AG10803 (cell line): ENCODE measurements at regions not wholly inside any gene's neighbourhood (a gene's known extent, or its start where the extent isn't known, plus 50 kb on each side); places are given as distances from the start of the nearest gene placed in this dataset.

ENCODE experiments used
- DNase-seq: peaks from one replicate; pipeline ENCODE4 v3.0.0; 2010; ENCODE audit warnings: low read depth
- H3K4me3 ChIP-seq: 2 replicates; pipeline ENCODE4 v1.5.1; 2011; ENCODE audit warnings: mild to moderate bottlenecking, low read length, control low read depth
- TF ChIP-seq, protein P1 (sequence below): conservative IDR thresholded peaks from 2 replicates; pipeline ENCODE4 v1.5.1; 2011; ENCODE audit warnings: mild to moderate bottlenecking, low read length, control low read depth, inconsistent platforms

DNA sequence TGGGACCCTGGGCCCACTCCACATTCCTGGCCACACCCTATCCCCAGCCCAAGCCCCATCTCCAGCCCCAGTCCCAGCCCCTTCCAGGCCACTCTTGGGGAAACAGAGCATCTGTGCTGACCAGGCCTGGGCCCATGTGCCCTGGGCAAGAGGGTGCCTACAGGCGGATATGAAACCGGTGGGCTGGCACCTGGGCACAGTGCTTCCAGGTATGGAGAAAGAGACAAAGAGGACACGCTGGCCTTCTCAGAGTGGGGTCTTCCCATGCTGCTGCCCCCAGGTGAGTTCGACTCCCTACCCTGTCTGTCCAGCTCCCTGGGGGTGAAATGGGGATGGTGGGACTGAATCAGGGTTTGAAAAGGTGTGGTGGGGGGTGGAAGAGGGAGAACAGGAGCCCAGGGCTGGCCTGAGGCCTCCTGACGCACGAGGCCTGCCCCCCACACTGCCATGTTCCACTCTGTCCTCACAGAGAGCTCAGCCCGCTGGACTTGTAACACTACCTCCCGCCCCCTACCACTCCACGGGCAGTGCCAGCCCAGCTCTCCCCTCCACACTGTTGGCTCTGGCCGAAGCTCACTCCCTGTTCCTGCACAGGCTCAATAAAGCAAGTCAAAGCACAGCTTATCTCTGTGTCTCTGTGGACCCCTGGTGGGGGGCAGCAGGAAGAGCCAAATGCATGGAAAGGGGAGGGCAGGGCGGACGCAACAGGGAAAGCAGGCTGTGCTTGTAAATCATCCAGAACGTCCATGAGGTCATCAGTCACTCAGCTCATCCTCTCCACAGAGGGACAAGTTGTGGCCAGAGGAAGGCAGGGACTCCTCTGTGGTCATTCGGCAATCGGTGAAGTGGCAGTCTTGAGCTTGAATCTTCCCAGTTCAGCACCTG lies 71.1 kb upstream of the TMEM97 start:
- TF ChIP-seq, protein P1, sequence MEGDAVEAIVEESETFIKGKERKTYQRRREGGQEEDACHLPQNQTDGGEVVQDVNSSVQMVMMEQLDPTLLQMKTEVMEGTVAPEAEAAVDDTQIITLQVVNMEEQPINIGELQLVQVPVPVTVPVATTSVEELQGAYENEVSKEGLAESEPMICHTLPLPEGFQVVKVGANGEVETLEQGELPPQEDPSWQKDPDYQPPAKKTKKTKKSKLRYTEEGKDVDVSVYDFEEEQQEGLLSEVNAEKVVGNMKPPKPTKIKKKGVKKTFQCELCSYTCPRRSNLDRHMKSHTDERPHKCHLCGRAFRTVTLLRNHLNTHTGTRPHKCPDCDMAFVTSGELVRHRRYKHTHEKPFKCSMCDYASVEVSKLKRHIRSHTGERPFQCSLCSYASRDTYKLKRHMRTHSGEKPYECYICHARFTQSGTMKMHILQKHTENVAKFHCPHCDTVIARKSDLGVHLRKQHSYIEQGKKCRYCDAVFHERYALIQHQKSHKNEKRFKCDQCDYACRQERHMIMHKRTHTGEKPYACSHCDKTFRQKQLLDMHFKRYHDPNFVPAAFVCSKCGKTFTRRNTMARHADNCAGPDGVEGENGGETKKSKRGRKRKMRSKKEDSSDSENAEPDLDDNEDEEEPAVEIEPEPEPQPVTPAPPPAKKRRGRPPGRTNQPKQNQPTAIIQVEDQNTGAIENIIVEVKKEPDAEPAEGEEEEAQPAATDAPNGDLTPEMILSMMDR = no peak
- H3K4me3 ChIP-seq = no peak overlapping the region
- DNase-seq = no peak

DNA sequence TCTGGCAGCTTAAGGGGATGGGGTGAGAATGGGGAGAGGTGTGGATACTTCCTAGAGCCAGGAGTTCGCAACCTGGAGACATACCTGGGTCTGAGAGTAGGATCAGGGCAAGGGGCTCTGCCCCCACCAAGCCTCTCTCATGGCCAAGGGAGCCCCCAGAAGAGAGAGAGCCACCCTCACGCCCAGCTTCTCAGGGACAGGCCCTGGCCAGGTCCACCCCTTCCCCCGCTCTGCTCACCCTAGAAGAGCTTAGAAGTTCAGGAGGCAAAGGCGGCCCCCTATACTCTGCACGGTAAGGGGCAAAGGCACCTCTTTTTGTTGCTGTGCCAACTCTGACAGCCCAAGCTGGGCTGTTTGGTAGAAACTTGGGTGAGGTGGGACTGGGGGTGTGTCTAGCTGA lies 69.3 kb upstream of the TMEM97 start:
- DNase-seq = no peak
- TF ChIP-seq, protein P1 = no peak
- H3K4me3 ChIP-seq = no peak overlapping the region

DNA sequence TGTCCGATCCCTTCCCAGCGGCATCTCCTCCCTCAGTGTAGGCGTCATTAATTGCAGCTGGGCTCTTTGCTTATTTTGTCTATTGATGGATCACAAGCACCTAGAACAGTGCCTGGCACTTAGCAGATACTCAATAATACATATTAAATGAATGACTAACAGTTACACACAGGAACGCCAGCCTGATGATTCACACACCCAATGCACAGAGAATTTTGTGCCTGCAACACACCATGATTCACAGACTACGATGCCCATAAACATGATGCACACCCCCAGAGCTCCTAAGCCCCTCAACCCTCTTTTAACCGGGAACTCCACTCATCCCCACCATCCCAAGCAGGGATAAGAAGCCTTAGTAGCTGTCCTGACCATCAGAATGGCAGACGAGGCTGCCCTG lies 66.6 kb upstream of the TMEM97 start:
- no peak overlapping the region for H3K4me3 ChIP-seq
- TF ChIP-seq, protein P1 = no peak
- DNase-seq = peak; percentile 23

DNA sequence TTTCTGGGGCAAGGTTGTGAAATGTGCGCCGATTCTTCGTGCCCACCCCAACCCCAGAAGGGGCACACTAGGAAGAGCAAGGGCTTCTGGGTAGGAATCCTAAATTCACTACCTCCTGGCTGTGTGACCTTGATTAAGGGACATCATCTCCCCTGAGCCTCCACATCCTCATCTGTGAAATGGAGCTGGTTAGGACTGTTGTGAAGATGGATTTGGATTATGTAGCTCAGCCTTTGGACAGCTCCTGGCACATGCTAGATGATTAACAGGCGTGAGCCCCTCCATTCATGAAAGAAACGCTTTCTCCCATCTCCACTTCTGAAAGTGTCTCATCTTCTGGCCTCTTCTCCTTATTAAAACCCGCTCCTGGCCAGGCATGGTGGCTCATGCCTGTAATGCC lies 65.3 kb upstream of the TMEM97 start:
- DNase-seq = no peak
- H3K4me3 ChIP-seq = no peak overlapping the region
- TF ChIP-seq, protein P1 = no peak

DNA sequence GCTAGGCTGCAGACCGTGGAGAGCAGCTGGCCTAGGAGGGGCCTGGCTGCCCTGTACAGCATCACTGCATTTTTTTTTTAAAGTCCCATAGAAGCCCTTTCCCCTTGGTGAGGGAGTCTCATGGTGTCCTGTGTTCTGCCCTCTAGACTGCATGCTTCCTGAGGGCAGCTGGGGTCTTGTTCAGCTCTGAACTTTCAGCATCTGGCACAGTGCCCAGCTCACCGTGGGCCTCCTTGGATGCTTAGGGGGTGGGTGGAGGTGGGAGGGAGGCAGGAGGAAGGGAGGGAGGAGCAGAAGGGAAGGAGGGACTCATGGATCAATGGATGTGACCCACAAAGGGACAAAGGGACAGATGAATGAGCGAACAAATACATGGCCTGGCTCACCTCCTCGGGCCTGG lies 63.4 kb upstream of the TMEM97 start:
- no peak overlapping the region for H3K4me3 ChIP-seq
- TF ChIP-seq, protein P1 = no peak
- no peak for DNase-seq

DNA sequence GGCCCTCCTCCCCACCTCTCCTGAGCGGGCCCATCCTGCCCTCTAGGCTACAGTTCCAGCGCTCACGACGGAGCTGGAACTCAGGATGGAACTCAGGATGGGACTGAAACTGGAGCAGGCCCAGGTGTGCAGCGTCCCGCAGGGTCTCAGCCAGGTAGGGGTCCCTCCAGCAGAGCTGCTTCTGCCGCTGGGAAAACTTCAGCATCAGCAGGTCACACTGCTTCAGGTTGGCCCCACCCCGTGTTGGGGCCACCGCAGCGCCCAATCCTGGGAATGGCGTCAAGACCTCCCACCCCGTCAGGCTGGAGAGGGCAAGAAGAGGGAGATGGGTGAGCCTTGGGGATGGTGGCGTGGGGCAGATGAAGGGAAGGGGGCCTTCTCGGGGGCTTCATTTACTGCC lies 62.6 kb upstream of the TMEM97 start:
- TF ChIP-seq, protein P1 = no peak
- no peak for DNase-seq
- H3K4me3 ChIP-seq = no peak overlapping the region

DNA sequence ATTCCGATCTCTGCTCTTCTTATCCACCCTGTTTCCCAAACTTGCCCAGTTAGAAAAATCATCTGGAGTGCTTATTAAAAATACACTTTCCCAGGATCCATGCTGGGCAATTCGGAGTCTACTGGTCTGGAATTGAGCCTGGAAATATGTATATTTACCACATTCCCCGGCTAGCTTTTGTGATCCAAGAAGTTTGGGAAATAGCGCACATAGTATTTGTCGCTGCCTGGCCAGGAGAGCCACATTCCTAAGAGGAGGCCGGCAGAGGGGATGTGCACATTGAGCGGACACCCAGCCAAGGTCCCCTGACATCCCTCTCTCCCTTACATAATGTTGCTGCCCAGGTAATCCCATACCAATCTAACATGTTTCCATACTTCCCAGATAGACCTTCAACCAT lies 62.1 kb upstream of the TMEM97 start:
- TF ChIP-seq, protein P1 = no peak
- DNase-seq = no peak
- no peak overlapping the region for H3K4me3 ChIP-seq
